IPS-20b (cell line): ENCODE measurements at regions not wholly inside any gene's neighbourhood (a gene's known extent, or its start where the extent isn't known, plus 50 kb on each side); places are given as distances from the start of the nearest gene placed in this dataset.

Experiments used
- H3K27ac ChIP-seq: one replicate; pipeline ENCODE4 v1.5.1; 2013; ENCODE audit warnings: low read length
- H3K27me3 ChIP-seq: 2 replicates; pipeline ENCODE4 v1.6.1; 2013; ENCODE audit warnings: mild to moderate bottlenecking, low read length, inconsistent platforms; ENCODE audit not compliant: insufficient read depth
- H3K36me3 ChIP-seq: 2 replicates; pipeline ENCODE4 v1.6.1; 2013; ENCODE audit warnings: low read depth, mild to moderate bottlenecking, inconsistent platforms, low read length, moderate library complexity; ENCODE audit not compliant: insufficient read depth
- H3K4me1 ChIP-seq: 2 replicates; pipeline ENCODE4 v1.6.1; 2013; ENCODE audit warnings: mild to moderate bottlenecking, control low read depth, inconsistent platforms, low read length, moderate library complexity; ENCODE audit not compliant: insufficient read depth
- H3K4me3 ChIP-seq: 2 replicates; pipeline ENCODE4 v1.5.1; 2013; ENCODE audit warnings: mild to moderate bottlenecking, low read length, inconsistent platforms
- H3K9ac ChIP-seq: 2 replicates; pipeline ENCODE4 v1.6.1; 2013; ENCODE audit warnings: low read depth, mild to moderate bottlenecking, inconsistent platforms, low read length, moderate library complexity
- H3K9me3 ChIP-seq: 2 replicates; pipeline ENCODE4 v1.6.1; 2013; ENCODE audit warnings: mild to moderate bottlenecking, low read depth, low read length, inconsistent platforms; ENCODE audit not compliant: insufficient read depth

DNA sequence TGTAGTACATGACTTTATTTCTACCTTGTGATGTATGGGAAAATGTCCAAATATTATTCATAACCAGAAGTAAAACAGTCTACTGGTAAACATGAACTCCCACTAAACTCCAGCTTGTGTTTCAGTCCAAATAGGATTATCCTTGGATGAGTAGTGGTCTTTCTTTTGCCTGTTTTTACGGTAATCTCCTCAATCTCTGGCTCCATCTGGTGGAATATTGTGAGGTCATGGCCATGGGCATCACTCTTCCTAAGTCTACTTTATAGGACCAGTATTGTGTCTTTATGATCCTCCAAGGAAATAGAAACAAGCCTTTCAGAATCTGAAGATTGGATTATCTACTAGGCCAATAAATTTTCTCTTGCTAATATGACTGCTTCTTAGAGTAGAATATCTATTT lies 505.0 kb downstream of the BMP2 start:
- Histone ChIP-seq H3K27me3 (no peaks in the 10 kb centered on the region), H3K9me3 (no peaks in the 10 kb centered on the region), H3K4me3 (no peak overlapping the region), H3K4me1 (no peaks in the 10 kb centered on the region), H3K36me3 (no peaks in the 10 kb centered on the region), H3K9ac (no peak overlapping the region), H3K27ac (no peak overlapping the region)

DNA sequence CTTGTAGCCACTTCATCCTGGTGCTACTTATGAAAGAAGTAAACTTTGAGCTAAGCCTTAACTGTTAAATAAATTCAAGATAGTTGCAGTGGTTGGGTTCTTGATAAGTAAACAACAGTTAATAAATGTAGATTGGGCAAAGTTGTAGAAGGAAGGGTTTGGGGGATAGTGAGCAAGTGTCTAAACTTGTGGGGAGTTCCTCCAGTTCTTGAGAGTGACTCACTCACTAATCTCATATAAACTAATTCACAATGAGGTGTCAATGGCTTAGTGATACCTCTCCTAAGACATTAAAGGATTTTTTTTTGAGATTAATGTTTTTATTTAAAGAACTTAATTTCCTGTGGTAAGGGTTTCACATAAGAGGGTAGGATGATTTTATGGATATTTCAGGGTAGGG lies 507.4 kb downstream of the BMP2 start:
- Histone ChIP-seq H3K9ac (no peak overlapping the region), H3K4me3 (no peak overlapping the region), H3K4me1 (no peaks in the 10 kb centered on the region)

DNA sequence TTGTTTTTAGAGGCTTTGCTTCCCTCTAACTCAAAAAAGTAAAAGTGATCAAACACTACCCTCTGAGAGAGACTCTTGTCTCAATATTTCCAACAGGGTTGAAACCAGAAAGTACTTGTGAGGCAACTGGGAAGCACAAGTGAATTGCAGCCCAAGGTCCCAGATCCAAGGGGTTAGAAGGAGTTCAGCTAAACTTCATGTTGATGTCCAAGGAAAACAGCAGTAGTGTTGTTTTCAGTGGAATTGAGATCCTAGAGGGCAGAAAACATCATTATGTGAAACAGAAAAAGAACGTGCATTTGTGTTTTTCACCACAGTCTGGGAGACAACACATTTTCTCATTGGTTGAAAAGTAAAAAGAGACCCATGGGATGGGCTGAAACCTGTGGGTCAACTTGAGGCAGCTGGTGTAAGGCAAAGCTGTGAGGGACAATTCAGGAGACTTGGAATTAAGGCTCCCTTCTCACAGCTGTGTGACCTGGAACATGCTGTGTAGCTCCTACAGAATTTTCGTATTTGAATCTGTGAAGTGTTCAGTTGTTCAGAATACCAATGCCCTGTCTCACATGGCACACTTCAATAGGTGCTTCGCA lies 508.3 kb downstream of the BMP2 start:
- no peaks in the 10 kb centered on the region for H3K4me1 ChIP-seq

More for the DNA sequence above, 507.4 kb downstream of the BMP2 start:
- Histone ChIP-seq H3K27me3 (no peaks in the 10 kb centered on the region), H3K27ac (no peak overlapping the region), H3K36me3 (no peaks in the 10 kb centered on the region), H3K9me3 (no peaks in the 10 kb centered on the region)

DNA sequence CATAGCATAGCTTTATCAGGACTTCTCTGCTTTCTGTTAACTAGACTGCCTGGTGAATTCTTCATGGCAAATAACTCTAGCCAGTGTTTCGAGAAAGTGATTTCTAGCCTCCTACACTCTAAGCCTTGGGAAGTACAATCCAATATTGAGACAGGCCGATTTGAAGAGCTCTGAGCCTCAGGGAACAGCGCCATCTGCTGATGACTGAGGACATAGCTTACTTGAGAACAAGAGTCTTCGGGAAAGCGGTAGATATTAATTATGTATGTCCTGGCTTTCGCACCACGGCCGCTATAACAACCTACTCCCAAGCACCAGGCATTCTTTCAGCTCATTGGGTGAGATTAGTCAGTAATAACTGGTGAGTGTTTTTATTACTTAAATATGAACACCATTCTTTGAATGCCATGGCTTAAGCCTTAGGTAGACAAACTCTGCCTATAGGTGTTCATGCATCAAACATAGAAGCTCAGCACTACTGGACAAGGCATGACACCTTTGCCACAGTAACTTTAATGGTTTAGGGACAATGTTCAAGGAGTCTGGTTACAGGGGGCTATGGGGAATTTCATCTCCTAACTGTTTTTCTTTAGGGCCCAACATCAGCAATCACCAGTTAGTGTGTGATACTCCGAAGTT lies 518.6 kb downstream of the BMP2 start:
- Histone ChIP-seq H3K27ac (no peak overlapping the region), H3K9me3 (no peaks in the 10 kb centered on the region; the same call in 1 of the 2 replicates), H3K27me3 (no peaks in the 10 kb centered on the region), H3K4me1 (no peaks in the 10 kb centered on the region), H3K36me3 (no peaks in the 10 kb centered on the region), H3K4me3 (no peak overlapping the region), H3K9ac (no peak overlapping the region)

More for the DNA sequence above, 508.3 kb downstream of the BMP2 start:
- no peaks in the 10 kb centered on the region for H3K27me3 ChIP-seq
- no peak overlapping the region for H3K4me3 ChIP-seq
- no peaks in the 10 kb centered on the region for H3K36me3 ChIP-seq
- H3K9me3 ChIP-seq, result no peaks in the 10 kb centered on the region
- H3K9ac ChIP-seq, result no peak overlapping the region
- no peak overlapping the region for H3K27ac ChIP-seq

DNA sequence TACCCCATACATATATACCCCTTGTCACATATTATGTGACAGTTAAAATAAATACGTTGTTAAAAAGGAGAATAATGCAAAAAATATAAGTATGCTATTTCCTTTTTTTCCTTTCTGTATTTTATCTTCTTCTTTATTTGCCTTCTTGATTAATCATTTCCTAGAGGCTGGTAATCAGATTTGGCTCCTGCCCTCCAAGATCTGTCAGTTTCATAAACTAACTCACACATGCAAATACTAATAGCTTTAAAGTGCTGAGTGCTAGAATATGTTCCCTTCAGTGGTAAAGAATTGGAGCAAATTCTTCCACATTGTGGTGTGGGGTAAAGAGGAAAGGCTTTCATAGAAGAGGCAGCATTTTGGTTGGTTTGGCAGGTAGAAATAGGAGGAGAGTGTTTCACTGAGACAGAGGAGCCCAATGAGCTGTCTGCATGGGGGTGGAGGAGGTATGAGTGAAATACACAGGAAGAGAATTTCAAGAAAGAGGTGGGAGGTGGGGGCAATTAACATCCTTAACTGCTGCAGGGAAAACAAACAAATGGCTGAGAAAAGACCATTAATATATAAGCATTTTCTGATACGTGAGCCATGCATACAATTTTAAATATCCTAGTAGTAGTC lies 523.9 kb downstream of the BMP2 start:
- H3K9ac ChIP-seq, result no peak overlapping the region
- H3K9me3 ChIP-seq, result no peaks in the 10 kb centered on the region
- H3K4me3 ChIP-seq, result no peak overlapping the region
- no peaks in the 10 kb centered on the region for H3K36me3 ChIP-seq
- H3K27ac ChIP-seq, result no peak overlapping the region
- 0 out of 2 replicates have a peak, but pooled peaks cover 3% of the 10 kb centered on the region for H3K4me1 ChIP-seq
- H3K27me3 ChIP-seq, result no peaks in the 10 kb centered on the region

DNA sequence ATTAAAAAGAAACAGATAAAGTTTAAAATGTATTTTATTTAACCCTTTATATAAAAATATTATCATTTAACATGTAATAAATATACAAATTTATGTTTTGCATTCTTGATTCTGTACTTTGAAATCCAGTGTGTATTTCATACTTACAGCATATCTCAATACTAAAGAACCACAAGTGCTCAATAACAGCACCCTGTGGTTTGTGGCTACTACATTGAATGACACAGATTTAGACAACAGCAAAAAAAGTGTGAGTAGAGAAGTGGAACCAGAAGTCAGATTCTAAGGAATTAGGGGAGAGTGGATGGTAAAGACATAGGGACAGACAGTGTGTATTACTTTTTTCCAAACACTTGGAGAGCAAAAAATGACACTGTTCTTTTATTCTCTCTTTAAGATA lies 524.5 kb downstream of the BMP2 start:
- no peak overlapping the region for H3K9ac ChIP-seq

DNA sequence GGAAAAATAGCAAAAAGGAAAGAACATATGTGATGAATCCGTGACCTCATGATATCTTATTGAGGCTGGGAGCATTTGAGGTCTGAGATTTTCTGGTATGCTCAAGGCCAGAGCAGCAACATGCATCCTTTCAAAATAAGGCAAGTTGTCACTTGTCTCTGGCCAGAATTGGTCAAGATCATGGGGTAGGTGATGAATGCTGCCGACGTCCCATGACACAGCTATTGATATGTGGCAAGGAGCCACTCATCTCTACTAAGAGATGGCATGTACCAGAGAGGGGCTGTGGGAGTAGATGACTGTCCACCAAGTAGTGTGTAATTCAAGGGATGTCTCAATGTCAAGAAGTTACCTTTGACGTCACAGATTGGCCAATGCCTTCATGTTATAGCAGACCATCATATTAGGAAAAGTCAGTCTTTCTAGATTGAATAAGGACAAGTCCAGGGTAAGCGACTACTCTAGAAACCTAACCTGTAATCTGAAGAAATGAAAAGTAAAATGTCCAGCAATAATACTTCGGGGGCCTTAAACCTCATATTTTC lies 527.4 kb downstream of the BMP2 start:
- Histone ChIP-seq H3K9ac (no peak overlapping the region), H3K9me3 (no peaks in the 10 kb centered on the region), H3K27me3 (no peaks in the 10 kb centered on the region), H3K4me3 (no peak overlapping the region), H3K36me3 (no peaks in the 10 kb centered on the region), H3K27ac (no peak overlapping the region), H3K4me1 (0 out of 2 replicates have a peak, but pooled peaks cover 3% of the 10 kb centered on the region)

More for the DNA sequence above, 524.5 kb downstream of the BMP2 start:
- no peaks in the 10 kb centered on the region for H3K9me3 ChIP-seq
- H3K27me3 ChIP-seq, result no peaks in the 10 kb centered on the region
- no peak overlapping the region for H3K4me3 ChIP-seq
- 0 out of 2 replicates have a peak, but pooled peaks cover 3% of the 10 kb centered on the region for H3K4me1 ChIP-seq
- no peak overlapping the region for H3K27ac ChIP-seq
- no peaks in the 10 kb centered on the region for H3K36me3 ChIP-seq

DNA sequence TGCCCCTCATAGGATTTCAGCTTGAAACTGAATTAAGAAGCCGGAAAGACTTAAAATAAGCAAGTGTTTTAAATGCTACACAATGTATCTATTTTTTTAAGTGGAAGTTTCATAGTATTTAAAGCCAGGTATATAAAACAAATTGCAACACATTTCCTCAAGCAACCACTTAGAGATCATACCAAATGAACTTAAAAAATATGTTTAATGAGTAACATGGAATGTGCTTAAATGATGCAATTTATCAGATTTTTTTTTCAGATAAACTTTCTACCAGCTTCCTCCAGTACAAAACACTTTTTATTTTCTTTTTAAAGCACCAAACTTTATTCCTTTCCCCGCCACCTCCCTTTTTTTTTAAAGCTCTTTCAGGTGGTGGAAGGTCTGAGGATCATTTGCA lies 534.3 kb downstream of the BMP2 start:
- Histone ChIP-seq H3K27ac (no peak overlapping the region), H3K27me3 (no peaks in the 10 kb centered on the region), H3K4me3 (no peak overlapping the region), H3K4me1 (peaks cover 2% of the 10 kb centered on the region; the same call in 1 of the 2 replicates), H3K9ac (no peak overlapping the region), H3K9me3 (peaks cover 4% of the 10 kb centered on the region; the same call in 1 of the 2 replicates), H3K36me3 (no peaks in the 10 kb centered on the region)

DNA sequence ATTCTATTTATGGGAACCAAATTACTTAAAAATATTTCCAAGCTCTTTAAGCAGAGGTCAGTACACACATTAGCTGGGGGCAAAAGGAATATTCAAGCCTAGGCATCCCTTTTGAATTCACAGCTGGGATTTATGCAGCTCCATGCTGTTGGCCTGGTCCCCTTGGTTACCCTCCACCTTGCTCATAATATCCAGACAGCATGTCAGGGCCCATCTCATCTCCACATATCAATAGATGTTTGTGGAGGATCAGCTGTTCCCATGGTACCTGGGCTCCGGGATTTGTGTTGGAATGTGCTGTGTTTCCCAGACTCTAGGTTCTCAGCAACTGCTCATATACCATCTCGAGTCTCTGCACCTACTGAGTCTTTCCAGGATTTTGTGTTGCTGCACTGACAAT lies 534.8 kb downstream of the BMP2 start:
- Histone ChIP-seq H3K9me3 (peaks cover 4% of the 10 kb centered on the region; the same call in 1 of the 2 replicates), H3K4me1 (peaks cover 2% of the 10 kb centered on the region; the same call in 1 of the 2 replicates), H3K27ac (no peak overlapping the region), H3K4me3 (no peak overlapping the region), H3K36me3 (no peaks in the 10 kb centered on the region), H3K27me3 (no peaks in the 10 kb centered on the region), H3K9ac (no peak overlapping the region)

DNA sequence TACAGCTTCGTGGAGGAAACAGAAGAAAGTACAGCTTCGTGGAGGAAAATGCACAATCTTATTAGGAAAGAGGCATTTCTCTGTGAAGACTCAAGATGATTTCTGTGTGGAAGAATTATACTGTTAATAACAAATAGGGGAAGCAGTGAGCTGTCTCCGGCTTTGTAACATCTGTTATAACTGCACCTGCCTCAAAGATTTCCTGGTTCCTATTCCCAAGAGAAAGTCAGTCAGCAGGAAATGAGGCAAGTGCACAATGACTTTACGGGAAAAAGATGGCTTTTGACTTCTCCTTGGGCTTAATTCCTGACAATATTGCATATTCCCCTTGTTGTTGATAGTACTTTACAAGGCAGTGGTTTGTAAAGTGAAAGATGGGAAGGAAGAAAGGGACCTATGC lies 538.5 kb downstream of the BMP2 start:
- no peaks in the 10 kb centered on the region for H3K27me3 ChIP-seq
- H3K9me3 ChIP-seq, result no peaks in the 10 kb centered on the region
- no peaks in the 10 kb centered on the region for H3K36me3 ChIP-seq
- H3K9ac ChIP-seq, result no peak overlapping the region
- no peak overlapping the region for H3K27ac ChIP-seq
- peaks cover 2% of the 10 kb centered on the region; the same call in 1 of the 2 replicates for H3K4me1 ChIP-seq
- H3K4me3 ChIP-seq, result no peak overlapping the region

DNA sequence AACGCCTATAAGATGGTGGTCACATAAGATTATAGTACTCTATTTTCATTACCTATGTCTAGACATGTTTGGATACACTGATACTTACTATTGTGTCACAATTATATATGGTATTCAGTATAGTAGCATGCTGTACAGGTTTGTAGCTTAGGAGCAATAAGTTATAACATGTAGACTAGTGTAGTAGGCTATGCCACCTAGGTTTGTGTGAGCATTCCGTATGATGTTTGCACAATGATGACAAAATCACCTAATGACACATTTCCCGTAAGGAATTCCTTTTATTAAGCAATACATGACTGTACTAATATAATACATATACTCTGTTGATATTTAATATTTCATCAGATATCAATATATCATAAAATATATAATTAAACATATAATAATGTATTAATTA lies 540.7 kb downstream of the BMP2 start:
- no peak overlapping the region for H3K27ac ChIP-seq

More for the DNA sequence above, 540.7 kb downstream of the BMP2 start:
- Histone ChIP-seq H3K27me3 (no peaks in the 10 kb centered on the region), H3K9me3 (no peaks in the 10 kb centered on the region), H3K9ac (no peak overlapping the region), H3K4me1 (no peaks in the 10 kb centered on the region; the same call in 1 of the 2 replicates), H3K36me3 (no peaks in the 10 kb centered on the region), H3K4me3 (no peak overlapping the region)
